Chondrocyte (in vitro differentiated cells): ENCODE measurements at regions not wholly inside any gene's neighbourhood (a gene's known extent, or its start where the extent isn't known, plus 50 kb on each side); places are given as distances from the start of the nearest gene placed in this dataset.

Experiments
- DNase-seq: peaks from one replicate; pipeline ENCODE4 v3.0.0; 2021; ENCODE audit warnings: mixed read lengths, low spot score
- H3K27ac Mint-ChIP-seq: one replicate; pipeline ENCODE4 v1.8.0; 2021; ENCODE audit warnings: mild to moderate bottlenecking, moderate library complexity, mixed read lengths; ENCODE audit not compliant: unreplicated experiment
- H3K27me3 Mint-ChIP-seq: 2 replicates; pipeline ENCODE4 v1.8.0; 2021; ENCODE audit warnings: low read depth, mixed read lengths
- H3K36me3 Mint-ChIP-seq: 2 replicates; pipeline ENCODE4 v1.8.0; 2021; ENCODE audit warnings: low read depth, mixed read lengths
- H3K4me1 Mint-ChIP-seq: 2 replicates; pipeline ENCODE4 v1.8.0; 2021; ENCODE audit warnings: low read depth, mild to moderate bottlenecking, mixed read lengths
- H3K4me3 Mint-ChIP-seq: one replicate; pipeline ENCODE4 v1.8.0; 2021; ENCODE audit warnings: mild to moderate bottlenecking, moderate library complexity, mixed read lengths; ENCODE audit not compliant: unreplicated experiment
- H3K9me3 Mint-ChIP-seq: 2 replicates; pipeline ENCODE4 v1.8.0; 2021; ENCODE audit warnings: low read depth, mixed read lengths
- TF ChIP-seq, protein P1 (sequence below): fragments of 200-600 bp; sonication (generic); IDR thresholded peaks from 2 replicates; pipeline ENCODE4 v1.5.0; 2021; ENCODE audit warnings: antibody characterized with exemption, mild to moderate bottlenecking, moderate library complexity

DNA sequence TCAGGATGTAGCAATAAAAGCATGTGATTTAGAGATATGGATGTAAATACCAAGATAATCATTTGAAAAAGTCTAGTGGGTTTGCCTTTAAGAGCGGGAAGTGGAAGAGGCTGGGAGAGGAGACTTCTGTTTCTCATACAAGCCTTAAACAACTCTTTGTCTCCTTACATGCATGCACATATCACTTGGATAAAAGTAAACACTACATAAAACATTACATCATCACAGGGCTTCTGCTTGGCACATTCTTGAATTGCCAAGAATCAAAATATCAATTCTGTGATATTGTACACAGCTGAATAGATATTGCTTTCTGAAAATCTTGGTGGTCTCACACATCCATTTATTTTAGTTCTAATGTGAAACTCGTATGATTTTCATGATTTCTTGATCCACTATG is 57.6 kb downstream of the FOXD1 start:
- TF ChIP-seq, protein P1, sequence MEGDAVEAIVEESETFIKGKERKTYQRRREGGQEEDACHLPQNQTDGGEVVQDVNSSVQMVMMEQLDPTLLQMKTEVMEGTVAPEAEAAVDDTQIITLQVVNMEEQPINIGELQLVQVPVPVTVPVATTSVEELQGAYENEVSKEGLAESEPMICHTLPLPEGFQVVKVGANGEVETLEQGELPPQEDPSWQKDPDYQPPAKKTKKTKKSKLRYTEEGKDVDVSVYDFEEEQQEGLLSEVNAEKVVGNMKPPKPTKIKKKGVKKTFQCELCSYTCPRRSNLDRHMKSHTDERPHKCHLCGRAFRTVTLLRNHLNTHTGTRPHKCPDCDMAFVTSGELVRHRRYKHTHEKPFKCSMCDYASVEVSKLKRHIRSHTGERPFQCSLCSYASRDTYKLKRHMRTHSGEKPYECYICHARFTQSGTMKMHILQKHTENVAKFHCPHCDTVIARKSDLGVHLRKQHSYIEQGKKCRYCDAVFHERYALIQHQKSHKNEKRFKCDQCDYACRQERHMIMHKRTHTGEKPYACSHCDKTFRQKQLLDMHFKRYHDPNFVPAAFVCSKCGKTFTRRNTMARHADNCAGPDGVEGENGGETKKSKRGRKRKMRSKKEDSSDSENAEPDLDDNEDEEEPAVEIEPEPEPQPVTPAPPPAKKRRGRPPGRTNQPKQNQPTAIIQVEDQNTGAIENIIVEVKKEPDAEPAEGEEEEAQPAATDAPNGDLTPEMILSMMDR = no peak

DNA sequence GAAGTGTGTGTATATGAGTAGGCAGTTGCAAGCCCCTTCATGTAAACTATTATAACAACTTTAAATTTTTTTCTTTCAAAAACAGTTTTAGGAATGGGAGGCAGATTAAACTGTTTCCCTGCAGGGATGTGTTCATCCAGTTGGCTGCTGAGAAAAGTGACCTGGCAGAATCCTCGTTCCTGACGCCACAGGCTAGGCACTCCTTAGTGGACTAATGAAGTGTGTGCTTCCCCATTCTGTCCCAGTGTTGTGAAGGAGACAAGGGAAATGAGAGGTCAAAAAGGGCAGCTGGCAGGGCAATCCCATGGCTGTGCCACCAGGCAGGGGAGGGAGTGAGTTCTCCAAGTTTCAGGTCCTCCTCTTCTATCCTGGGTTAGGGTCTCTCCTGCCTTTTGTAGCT is 59.8 kb downstream of the FOXD1 start:
- TF ChIP-seq, protein P1 = no peak
- no peaks in the 10 kb centered on the region for H3K27me3 Mint-ChIP-seq
- H3K36me3 Mint-ChIP-seq = peaks cover 4% of the 10 kb centered on the region
- peaks cover 22% of the 10 kb centered on the region for H3K9me3 Mint-ChIP-seq
- DNase-seq = no peak
- no peak overlapping the region for H3K4me3 Mint-ChIP-seq
- H3K27ac Mint-ChIP-seq = no peak overlapping the region
- H3K4me1 Mint-ChIP-seq = peaks cover 15% of the 10 kb centered on the region

More for the DNA sequence above, 57.6 kb downstream of the FOXD1 start:
- Mint-ChIP-seq H3K27me3 (no peaks in the 10 kb centered on the region), H3K4me3 (no peak overlapping the region), H3K4me1 (peaks cover 28% of the 10 kb centered on the region), H3K27ac (no peak overlapping the region), H3K36me3 (no peaks in the 10 kb centered on the region), H3K9me3 (peaks cover 3% of the 10 kb centered on the region)
- no peak for DNase-seq

- no peaks in the 10 kb centered on the region for H3K27me3 Mint-ChIP-seq
- H3K36me3 Mint-ChIP-seq = peaks cover 4% of the 10 kb centered on the region
- H3K9me3 Mint-ChIP-seq = peaks cover 24% of the 10 kb centered on the region
- TF ChIP-seq, protein P1 = no peak
- H3K27ac Mint-ChIP-seq = no peak overlapping the region
- no peak overlapping the region for H3K4me3 Mint-ChIP-seq
- peaks cover 11% of the 10 kb centered on the region for H3K4me1 Mint-ChIP-seq
- no peak for DNase-seq
Measured at GRCh38 chr5:73388306-73388684, 60.3 kb downstream of the FOXD1 start.

DNA sequence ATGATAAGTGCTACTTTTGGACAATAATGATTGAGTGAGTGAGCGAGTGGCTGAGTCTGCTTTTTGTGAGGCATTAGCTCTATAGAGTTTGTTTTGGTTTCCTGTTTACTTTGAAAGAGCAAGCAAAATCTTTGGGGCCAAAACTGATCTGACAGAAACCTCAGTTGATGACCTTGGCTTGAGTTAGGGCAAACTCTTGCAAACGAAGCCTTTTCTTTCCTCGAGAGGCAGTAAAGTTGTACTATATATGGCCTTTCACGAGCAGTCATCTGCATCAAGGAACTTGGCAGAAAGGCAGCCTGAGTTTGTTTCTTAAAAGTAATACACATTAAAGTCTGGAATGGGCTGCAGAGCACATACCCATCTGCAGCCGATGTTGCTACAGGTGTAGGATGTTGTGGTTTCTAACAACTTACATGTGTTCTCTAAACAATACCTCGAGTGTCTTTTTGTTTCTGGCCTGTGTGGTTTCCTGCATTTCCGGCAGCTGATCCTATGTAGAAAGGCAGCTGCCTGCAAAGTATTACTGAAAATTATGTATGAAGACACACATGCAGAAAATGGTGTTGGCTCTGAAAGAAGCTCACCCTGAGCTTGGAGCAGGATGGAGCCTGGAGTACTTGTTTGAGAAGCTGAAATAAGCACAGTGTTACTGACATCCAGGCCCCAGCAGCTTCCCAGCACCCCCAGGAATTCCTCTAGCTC is 60.8 kb downstream of the FOXD1 start:
- Mint-ChIP-seq H3K9me3 (peaks cover 24% of the 10 kb centered on the region), H3K27me3 (no peaks in the 10 kb centered on the region), H3K36me3 (peaks cover 4% of the 10 kb centered on the region), H3K4me3 (no peak overlapping the region), H3K4me1 (peaks cover 10% of the 10 kb centered on the region), H3K27ac (no peak overlapping the region)
- TF ChIP-seq, protein P1 = no peak
- DNase-seq = no peak

DNA sequence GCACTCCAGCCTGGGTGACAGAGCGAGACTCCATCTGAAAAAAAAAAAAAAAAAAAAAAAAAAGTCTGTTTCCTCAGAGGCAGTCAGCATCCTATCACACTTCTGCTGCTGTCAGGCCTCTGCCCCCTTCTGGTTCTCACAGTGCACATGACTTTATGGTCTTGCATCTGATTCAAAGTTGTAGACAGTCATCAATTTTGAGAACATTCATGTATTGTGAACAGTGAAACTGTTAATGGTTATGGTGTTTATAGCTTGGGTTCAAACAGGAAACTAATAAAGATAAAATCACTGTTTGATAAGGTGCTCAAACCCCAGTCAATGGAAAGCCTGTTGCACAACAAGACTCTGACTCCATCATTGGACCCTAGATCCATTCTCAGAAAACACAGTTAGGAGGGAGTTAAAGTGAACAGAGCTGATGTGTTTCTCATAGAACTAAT is 61.4 kb downstream of the FOXD1 start:
- DNase-seq = no peak
- H3K9me3 Mint-ChIP-seq = peaks cover 24% of the 10 kb centered on the region
- peaks cover 10% of the 10 kb centered on the region for H3K4me1 Mint-ChIP-seq
- no peak overlapping the region for H3K4me3 Mint-ChIP-seq
- H3K27me3 Mint-ChIP-seq = no peaks in the 10 kb centered on the region
- H3K27ac Mint-ChIP-seq = no peak overlapping the region
- H3K36me3 Mint-ChIP-seq = peaks cover 4% of the 10 kb centered on the region
- TF ChIP-seq, protein P1 = no peak
